Effector memory CD4-positive, alpha-beta T cell (primary cell): ENCODE measurements at regions not wholly inside any gene's neighbourhood (a gene's known extent, or its start where the extent isn't known, plus 50 kb on each side); places are given as distances from the start of the nearest gene placed in this dataset.

Source experiments
- DNase-seq, 3 donors: peaks; one replicate each; pipeline ENCODE4 v3.0.0-alpha.2; 2020
- H3K27ac ChIP-seq: 2 replicates; pipeline ENCODE4 v1.7.0; 2013; ENCODE audit warnings: mild to moderate bottlenecking, low read length, moderate library complexity; ENCODE audit not compliant: insufficient read depth, poor library complexity, severe bottlenecking
- H3K27me3 ChIP-seq: replicated peaks from 2 replicates; pipeline ENCODE4 v1.7.0; 2013; ENCODE audit warnings: mild to moderate bottlenecking, low read length; ENCODE audit not compliant: insufficient read depth, control insufficient read depth, poor library complexity, severe bottlenecking
- H3K36me3 ChIP-seq: 2 replicates; pipeline ENCODE4 v1.7.0; 2013; ENCODE audit warnings: mild to moderate bottlenecking, low read length, moderate library complexity; ENCODE audit not compliant: control insufficient read depth, insufficient read depth
- H3K4me1 ChIP-seq: 2 replicates; pipeline ENCODE4 v1.7.0; 2013; ENCODE audit warnings: low read length, mild to moderate bottlenecking; ENCODE audit not compliant: control insufficient read depth, insufficient read depth, poor library complexity, severe bottlenecking
- H3K4me3 ChIP-seq: 2 replicates; pipeline ENCODE4 v1.7.0; 2013; ENCODE audit warnings: low read length, low read depth, mild to moderate bottlenecking; ENCODE audit not compliant: insufficient read depth, poor library complexity, severe bottlenecking
- H3K9me3 ChIP-seq: 2 replicates; pipeline ENCODE4 v1.7.0; 2013; ENCODE audit warnings: mild to moderate bottlenecking, low read length, moderate library complexity; ENCODE audit not compliant: control insufficient read depth

DNA sequence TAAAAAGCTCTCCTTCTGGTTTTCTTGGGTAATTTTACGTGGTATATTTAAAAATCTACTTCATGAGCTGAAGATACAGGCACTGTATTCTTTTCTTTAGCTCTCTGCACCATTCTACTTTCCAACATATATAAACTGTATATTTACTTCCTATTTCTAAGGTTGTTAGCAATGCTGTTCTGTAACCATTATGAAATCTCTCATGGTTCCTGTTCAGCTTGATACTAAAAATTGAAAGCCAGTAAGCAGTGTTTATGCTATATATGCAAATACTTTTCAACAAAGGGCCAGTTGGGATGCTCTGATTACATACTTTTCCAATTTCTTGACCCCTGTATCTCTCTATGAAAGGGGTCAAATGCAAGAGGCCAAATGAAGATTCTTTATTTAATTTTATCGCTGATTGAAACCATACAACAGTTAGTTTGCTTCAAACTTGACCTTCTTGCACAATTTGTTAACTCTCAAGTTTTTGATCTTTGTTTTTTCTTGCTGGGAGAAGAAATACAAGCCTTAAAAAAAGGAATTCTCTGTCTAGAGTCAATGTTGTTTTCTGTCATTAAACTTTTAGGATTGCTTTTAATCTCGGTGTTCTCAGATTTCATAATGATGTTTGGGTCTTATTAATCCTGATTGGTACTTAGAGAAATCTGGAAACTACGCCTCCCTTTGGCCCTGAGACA is 223.2 kb downstream of the PRL start:
- no peak overlapping the region for H3K27ac ChIP-seq
- H3K9me3 ChIP-seq: no peaks in the 10 kb centered on the region
- DNase-seq: no peak
- H3K36me3 ChIP-seq: no peaks in the 10 kb centered on the region
- H3K27me3 ChIP-seq: no peaks in the 10 kb centered on the region
- no peaks in the 10 kb centered on the region for H3K4me1 ChIP-seq
- no peak overlapping the region for H3K4me3 ChIP-seq

DNA sequence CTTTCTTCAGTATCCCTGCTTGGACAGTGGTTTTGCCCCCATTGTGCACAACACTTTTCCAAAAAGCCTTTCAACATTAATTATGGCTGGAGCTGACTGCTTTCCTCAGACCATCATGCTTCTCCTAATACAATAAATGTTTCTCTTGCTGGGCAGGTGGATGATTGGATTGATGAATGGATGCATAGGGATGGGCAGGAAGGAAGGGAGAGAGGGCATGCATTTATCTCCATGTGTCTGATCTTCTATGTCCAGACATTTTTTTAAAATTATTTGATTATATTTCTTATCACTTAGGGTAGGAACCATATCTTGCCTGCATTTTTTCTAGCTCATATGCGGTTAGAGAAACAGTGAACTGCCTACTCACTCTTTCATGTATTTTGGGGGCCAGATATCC is 218.5 kb downstream of the PRL start:
- no peaks in the 10 kb centered on the region for H3K4me1 ChIP-seq
- no peaks in the 10 kb centered on the region for H3K27me3 ChIP-seq
- no peak overlapping the region for H3K27ac ChIP-seq
- no peaks in the 10 kb centered on the region for H3K9me3 ChIP-seq
- no peaks in the 10 kb centered on the region for H3K36me3 ChIP-seq
- H3K4me3 ChIP-seq: no peak overlapping the region
- DNase-seq: no peak

DNA sequence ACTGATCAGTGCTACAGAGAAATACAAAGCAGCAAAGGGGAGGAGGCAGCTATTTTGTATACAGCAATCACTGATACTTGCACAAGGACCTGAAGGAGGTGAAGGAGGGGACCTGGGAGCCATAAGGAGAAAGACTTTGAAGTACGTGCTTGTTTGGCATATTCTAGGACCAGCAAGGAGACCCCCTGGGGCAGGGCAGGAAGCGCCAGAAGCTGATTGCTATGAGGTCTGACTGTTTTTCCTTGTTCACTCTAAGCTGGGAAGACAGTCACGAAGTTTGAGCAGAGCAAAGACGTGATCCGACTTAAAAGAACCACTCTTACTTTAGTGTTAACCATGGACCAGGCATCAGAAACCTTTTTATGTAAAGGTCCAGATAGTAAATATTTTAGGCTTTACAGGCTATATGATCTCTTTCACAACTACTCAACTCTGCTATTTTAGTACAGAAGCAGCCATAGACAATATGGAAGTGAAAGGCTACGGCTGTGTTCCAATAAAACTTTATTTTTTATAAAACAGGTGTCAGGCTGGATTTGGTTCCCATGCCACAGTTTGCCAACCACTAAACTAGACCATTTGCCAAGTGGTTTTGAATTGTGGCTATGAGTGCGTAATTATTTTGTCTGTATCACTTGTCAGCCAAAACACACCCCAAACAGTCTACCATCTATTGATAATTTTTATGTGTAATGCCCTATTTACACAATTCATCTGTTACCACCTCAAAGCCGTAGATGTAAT is 217.9 kb downstream of the PRL start:
- H3K36me3 ChIP-seq: no peaks in the 10 kb centered on the region
- no peaks in the 10 kb centered on the region for H3K4me1 ChIP-seq
- no peaks in the 10 kb centered on the region for H3K27me3 ChIP-seq
- no peak for DNase-seq
- no peak overlapping the region for H3K4me3 ChIP-seq
- H3K27ac ChIP-seq: no peak overlapping the region
- H3K9me3 ChIP-seq: no peaks in the 10 kb centered on the region

DNA sequence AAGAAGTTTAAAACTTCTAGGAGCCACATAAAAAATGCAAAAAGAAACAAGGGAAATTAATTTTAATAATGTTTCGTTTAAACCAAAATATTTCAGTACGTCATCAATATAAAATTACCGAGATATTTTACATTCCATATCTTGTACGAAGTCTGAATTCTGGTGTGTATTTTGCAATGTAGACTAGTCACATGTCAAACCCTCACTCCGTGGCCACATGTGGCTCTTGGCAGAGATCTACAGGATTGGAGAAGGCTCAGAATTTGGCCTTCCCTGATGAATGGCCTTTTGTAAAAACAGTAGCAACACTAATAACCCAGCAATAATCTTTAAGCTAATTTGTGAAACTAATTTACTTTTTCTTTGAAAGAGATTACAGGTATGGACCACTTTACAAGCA is 217.1 kb downstream of the PRL start:
- DNase-seq: no peak
- no peak overlapping the region for H3K27ac ChIP-seq
- H3K4me1 ChIP-seq: no peaks in the 10 kb centered on the region
- H3K36me3 ChIP-seq: no peaks in the 10 kb centered on the region
- no peak overlapping the region for H3K4me3 ChIP-seq
- H3K27me3 ChIP-seq: no peaks in the 10 kb centered on the region
- no peaks in the 10 kb centered on the region for H3K9me3 ChIP-seq

DNA sequence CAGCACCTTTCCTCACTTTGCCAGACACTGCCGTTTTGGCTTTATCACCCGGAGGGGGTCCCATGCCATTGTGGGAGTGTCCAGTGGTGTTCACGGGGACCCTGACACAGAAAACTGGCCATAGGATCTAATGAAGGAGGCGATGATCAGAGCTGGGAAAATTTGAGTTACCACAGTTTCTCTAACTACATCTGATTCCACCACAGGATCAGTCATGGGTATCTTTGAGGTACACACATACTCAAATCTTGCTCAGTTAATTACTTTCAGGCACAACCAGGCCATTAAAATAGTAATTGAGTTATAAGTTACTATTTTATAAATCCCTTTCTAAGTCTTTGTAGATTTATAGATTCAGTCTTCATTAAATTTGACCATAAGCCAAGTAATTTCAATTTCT is 215.1 kb downstream of the PRL start:
- no peak for DNase-seq
- H3K4me3 ChIP-seq: no peak overlapping the region
- H3K27ac ChIP-seq: no peak overlapping the region
- no peaks in the 10 kb centered on the region for H3K4me1 ChIP-seq
- no peaks in the 10 kb centered on the region for H3K9me3 ChIP-seq
- H3K36me3 ChIP-seq: no peaks in the 10 kb centered on the region
- H3K27me3 ChIP-seq: no peaks in the 10 kb centered on the region

DNA sequence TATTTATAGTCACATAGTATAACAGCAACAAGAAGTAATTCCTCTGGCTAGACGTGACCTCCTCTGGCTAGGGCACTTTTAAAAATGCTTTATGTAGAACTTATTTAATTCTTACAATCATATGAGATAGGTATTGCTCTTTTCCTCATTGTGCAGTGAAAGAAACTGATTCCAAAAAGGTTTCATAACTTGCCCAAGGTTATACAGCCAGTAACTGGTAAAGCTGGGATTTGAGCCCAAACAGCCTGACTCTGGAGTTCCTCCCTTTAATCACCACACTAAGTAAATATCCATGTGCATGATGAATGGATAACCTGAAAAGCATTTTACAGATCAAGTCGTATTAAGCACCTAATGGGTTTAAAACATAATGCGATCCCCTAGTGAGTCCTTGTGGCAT is 214.6 kb downstream of the PRL start:
- H3K27ac ChIP-seq: no peak overlapping the region
- no peaks in the 10 kb centered on the region for H3K27me3 ChIP-seq
- DNase-seq: no peak
- no peaks in the 10 kb centered on the region for H3K9me3 ChIP-seq
- H3K4me3 ChIP-seq: no peak overlapping the region
- H3K4me1 ChIP-seq: no peaks in the 10 kb centered on the region
- H3K36me3 ChIP-seq: no peaks in the 10 kb centered on the region

DNA sequence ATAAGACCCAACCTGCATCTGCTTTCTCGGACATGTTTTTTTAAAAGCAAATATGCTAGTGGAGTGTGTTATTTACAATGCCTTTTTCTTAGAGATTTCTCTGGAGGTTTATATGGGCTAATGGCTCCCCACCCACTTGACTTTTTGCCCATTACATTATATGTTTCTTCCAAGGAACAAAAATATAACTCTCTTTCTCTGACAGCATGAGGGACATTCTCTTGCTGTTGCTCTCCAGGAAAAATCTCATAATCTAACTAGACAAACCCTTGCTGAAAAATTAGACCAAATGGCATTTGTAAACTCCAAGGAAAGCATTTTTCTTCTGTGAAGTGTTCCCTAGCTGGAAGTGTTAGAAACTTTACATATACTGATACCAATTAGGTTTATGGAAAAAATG is 213.7 kb downstream of the PRL start:
- H3K9me3 ChIP-seq: no peaks in the 10 kb centered on the region
- H3K27me3 ChIP-seq: no peaks in the 10 kb centered on the region
- H3K36me3 ChIP-seq: no peaks in the 10 kb centered on the region
- H3K4me3 ChIP-seq: no peak overlapping the region
- DNase-seq: no peak
- H3K4me1 ChIP-seq: no peaks in the 10 kb centered on the region
- no peak overlapping the region for H3K27ac ChIP-seq

DNA sequence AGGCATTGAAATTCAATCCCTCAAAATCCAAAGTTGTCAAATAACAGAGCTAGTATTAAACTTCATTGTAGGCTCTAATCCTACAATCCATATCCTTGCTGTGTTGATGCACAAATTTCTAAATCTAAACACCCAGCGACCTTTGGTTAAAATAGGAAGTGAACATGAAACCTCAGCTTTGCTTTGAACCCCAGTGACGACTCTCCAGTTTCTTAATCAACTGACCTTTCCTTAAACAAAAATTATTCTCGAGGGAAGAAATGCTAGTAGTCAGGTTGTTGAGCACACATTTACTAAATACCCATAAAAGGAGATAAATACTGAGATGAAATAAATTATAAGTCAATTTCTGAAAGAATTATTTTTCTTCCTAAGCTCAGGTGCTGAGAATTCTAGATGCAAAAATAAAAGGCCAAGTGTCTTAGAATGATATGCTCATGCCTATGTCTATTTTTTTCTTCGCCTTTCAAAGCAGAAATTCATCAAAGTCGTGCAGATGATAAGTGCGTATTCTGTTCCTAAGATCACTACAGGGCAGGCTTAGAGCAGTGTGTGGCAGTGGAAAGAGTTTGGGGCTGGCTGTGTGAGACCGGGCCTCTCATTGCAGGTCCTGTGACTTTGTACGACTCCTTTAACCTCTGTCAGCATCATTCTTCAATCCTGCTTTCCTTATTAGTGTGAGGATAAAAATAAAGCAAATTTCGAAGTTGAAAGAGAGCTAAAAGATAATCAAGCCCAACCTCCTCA is 208.7 kb downstream of the PRL start:
- Histone ChIP-seq H3K27ac (no peak overlapping the region), H3K36me3 (no peaks in the 10 kb centered on the region), H3K27me3 (no peaks in the 10 kb centered on the region), H3K4me3 (no peak overlapping the region), H3K4me1 (no peaks in the 10 kb centered on the region), H3K9me3 (no peaks in the 10 kb centered on the region)
- no peak for DNase-seq

DNA sequence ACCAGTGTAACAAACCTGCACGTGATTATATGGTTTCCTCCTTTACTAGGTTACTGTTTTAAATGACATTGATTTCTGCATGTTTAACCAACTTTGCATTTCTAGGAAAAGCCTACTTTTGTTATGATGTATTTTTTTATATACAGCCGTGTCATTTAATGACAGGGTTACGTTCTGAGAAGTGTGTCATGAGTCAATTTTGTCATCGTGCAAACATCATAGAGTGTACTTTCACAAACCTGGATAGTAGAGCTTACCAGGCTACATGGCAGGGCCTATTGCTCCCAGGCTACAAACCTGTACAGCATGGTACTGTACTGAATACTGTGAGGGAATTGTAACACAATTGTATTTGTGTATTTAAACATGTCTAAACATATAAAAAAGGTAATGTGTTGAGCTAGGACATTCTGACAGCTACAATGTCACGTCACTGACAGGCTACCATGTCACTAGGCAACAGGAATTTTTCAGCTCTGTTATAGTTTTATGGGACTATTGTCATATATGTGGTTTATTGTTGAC is 205.3 kb downstream of the PRL start:
- H3K36me3 ChIP-seq: no peaks in the 10 kb centered on the region
- H3K9me3 ChIP-seq: no peaks in the 10 kb centered on the region
- H3K27me3 ChIP-seq: no peaks in the 10 kb centered on the region
- no peak overlapping the region for H3K4me3 ChIP-seq
- H3K27ac ChIP-seq: no peak overlapping the region
- no peaks in the 10 kb centered on the region for H3K4me1 ChIP-seq
- DNase-seq: no peak

DNA sequence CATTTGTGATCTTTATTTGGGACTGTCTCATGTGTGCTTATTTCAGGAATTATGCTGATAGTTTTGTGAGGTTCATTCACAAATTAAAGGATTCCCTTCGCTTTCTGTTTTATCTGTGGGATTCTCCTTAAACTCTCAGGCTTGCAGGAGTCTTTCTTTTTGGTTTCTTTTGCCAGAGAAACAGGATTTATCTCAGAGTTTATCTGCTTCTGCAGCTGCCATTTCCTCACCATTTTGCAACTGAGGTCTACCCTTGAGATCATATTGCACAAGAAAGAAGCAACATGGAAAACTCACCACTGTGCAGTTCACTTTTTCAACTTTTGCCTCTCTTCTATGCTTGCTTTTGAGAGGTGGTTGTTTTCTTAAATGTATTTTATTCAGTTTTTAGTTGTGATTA is 201.0 kb downstream of the PRL start:
- no peaks in the 10 kb centered on the region for H3K27me3 ChIP-seq
- no peak for DNase-seq
- no peaks in the 10 kb centered on the region for H3K4me1 ChIP-seq
- no peaks in the 10 kb centered on the region for H3K36me3 ChIP-seq
- H3K9me3 ChIP-seq: no peaks in the 10 kb centered on the region
- H3K4me3 ChIP-seq: no peak overlapping the region
- no peak overlapping the region for H3K27ac ChIP-seq
